ENCODE measurements at regions not wholly inside any gene's neighbourhood (a gene's known extent, or its start where the extent isn't known, plus 50 kb on each side); places are given as distances from the start of the nearest gene placed in this dataset.
A peak's percentile ranks its signal among the peaks of the same experiment; 100 is the strongest.

- DNase-seq (ENCODE audit: low spot score), result no peak
- no peak for TF ChIP-seq CTCF (IDR thresholded peaks at IDR 0.05; ENCODE audit: extremely low read depth, insufficient read depth, missing control alignments)
- in situ Hi-C loops (cut with MboI; ENCODE audit: low pct_unique_long_range_greater_than_20kb, low sequenced_read_pairs, unreplicated experiment), result no loop called here
Observed at GRCh38 chr9:73853549-73853948, 643.6 kb upstream of the RORB start.

GRCh38 chr9:73855206-73855605, 641.9 kb upstream of the RORB start:
- in situ Hi-C loops (cut with MboI; ENCODE audit: low pct_unique_long_range_greater_than_20kb, low sequenced_read_pairs, unreplicated experiment), result no loop called here
- no peak for DNase-seq (ENCODE audit: low spot score)
- TF ChIP-seq CTCF (IDR thresholded peaks at IDR 0.05; ENCODE audit: extremely low read depth, insufficient read depth, missing control alignments), result no peak

- no peak for DNase-seq (ENCODE audit: low spot score)
- TF ChIP-seq CTCF (IDR thresholded peaks at IDR 0.05; ENCODE audit: extremely low read depth, insufficient read depth, missing control alignments), result no peak
- in situ Hi-C loops (cut with MboI; ENCODE audit: low pct_unique_long_range_greater_than_20kb, low sequenced_read_pairs, unreplicated experiment), result no loop called here
Observed at GRCh38 chr9:73863924-73864323, 633.2 kb upstream of the RORB start.

- in situ Hi-C loops (cut with MboI; ENCODE audit: low pct_unique_long_range_greater_than_20kb, low sequenced_read_pairs, unreplicated experiment), result no loop called here
- DNase-seq (ENCODE audit: low spot score), result no peak
- no peak for TF ChIP-seq CTCF (IDR thresholded peaks at IDR 0.05; ENCODE audit: extremely low read depth, insufficient read depth, missing control alignments)
Observed at GRCh38 chr9:73866451-73866850, 630.7 kb upstream of the RORB start.

- TF ChIP-seq CTCF (IDR thresholded peaks at IDR 0.05; ENCODE audit: extremely low read depth, insufficient read depth, missing control alignments), result no peak
- peak; percentile 34 for DNase-seq (ENCODE audit: low spot score)
- in situ Hi-C loops (cut with MboI; ENCODE audit: low pct_unique_long_range_greater_than_20kb, low sequenced_read_pairs, unreplicated experiment), result no loop called here
Observed at GRCh38 chr9:73869264-73869663, 627.9 kb upstream of the RORB start.

GRCh38 chr9:73871636-73872035, 625.5 kb upstream of the RORB start:
- no peak for DNase-seq (ENCODE audit: low spot score)
- in situ Hi-C loops (cut with MboI; ENCODE audit: low pct_unique_long_range_greater_than_20kb, low sequenced_read_pairs, unreplicated experiment), result no loop called here
- TF ChIP-seq CTCF (IDR thresholded peaks at IDR 0.05; ENCODE audit: extremely low read depth, insufficient read depth, missing control alignments), result no peak

- no peak for DNase-seq (ENCODE audit: low spot score)
- TF ChIP-seq CTCF (IDR thresholded peaks at IDR 0.05; ENCODE audit: extremely low read depth, insufficient read depth, missing control alignments), result no peak
- in situ Hi-C loops (cut with MboI; ENCODE audit: low pct_unique_long_range_greater_than_20kb, low sequenced_read_pairs, unreplicated experiment), result no loop called here
Observed at GRCh38 chr9:73872701-73873100, 624.4 kb upstream of the RORB start.
